ENCODE measurements at regions not wholly inside any gene's neighbourhood (a gene's known extent, or its start where the extent isn't known, plus 50 kb on each side); places are given as distances from the start of the nearest gene placed in this dataset.

- peaks cover 11% of the 10 kb centered on the region for H3K27me3 Mint-ChIP-seq (ENCODE audit: low read depth)
- H3K9me3 Mint-ChIP-seq, result no peaks in the 10 kb centered on the region
- no peaks in the 10 kb centered on the region for H3K36me3 Mint-ChIP-seq (ENCODE audit: low read depth)
- H3K27ac Mint-ChIP-seq, result no peak overlapping the region
- no peak for TF ChIP-seq CTCF (IDR thresholded peaks at IDR 0.05; ENCODE audit: unreplicated experiment in 3 of 3)
- peaks cover 11% of the 10 kb centered on the region for H3K4me1 Mint-ChIP-seq
- no peak overlapping the region for H3K4me3 Mint-ChIP-seq
Measured at GRCh38 chr12:116465856-116466255, 93.3 kb upstream of the MAP1LC3B2 start.

GRCh38 chr12:116466536-116466935, 92.6 kb upstream of the MAP1LC3B2 start:
- Mint-ChIP-seq H3K27ac (peak overlapping the region in 1 of 3 experiments; percentile 6), H3K27me3 (ENCODE audit: low read depth) (peaks cover 11% of the 10 kb centered on the region), H3K9me3 (no peaks in the 10 kb centered on the region), H3K4me3 (no peak overlapping the region), H3K36me3 (ENCODE audit: low read depth) (no peaks in the 10 kb centered on the region), H3K4me1 (peaks cover 16% of the 10 kb centered on the region)
- TF ChIP-seq CTCF (IDR thresholded peaks at IDR 0.05; ENCODE audit: unreplicated experiment in 3 of 3), result no peak

DNA sequence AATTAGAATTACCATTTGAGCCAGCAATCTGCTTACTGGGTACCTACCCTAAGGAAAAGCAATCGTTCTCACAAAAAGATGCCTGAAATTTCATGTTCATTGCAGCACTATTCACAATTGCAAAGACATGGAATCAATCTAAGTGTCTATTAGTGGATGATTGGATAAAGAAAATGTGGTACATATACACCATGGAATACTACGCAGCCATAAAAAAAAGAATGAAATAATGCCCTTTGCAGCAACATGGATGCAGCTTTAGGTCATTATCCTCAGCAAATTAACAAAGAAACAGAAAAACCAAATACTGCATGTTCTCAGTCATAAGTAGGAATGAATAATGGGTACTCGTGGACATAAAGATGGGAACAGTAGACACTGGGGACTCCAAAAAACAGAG, 89.8 kb upstream of the MAP1LC3B2 start:
- Mint-ChIP-seq H3K4me3 (no peak overlapping the region), H3K27ac (no peak overlapping the region), H3K36me3 (ENCODE audit: low read depth) (no peaks in the 10 kb centered on the region), H3K27me3 (ENCODE audit: low read depth) (peaks cover 7% of the 10 kb centered on the region), H3K9me3 (peaks cover 5% of the 10 kb centered on the region), H3K4me1 (peaks cover 13% of the 10 kb centered on the region)
- no peak for TF ChIP-seq CTCF (IDR thresholded peaks at IDR 0.05; ENCODE audit: unreplicated experiment in 3 of 3)

DNA sequence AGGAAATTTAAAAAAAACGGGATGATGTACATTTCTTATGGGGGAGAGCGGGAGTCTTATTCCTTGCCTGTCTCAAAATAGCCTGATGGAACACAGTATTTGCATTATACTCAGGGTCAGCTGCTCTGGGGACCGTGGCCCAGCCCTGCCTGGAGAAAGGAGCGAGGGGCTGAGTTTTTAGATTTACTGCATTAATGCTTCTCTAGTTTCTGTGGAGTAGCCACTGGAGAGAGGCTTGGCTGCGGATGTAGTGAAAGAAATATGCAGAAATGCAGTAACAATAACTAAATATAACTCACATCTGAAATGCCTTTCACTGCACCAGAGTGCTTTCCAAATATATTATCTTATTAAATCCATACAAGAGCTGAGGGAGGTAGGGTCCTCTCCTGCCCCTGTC, 87.6 kb upstream of the MAP1LC3B2 start:
- Mint-ChIP-seq H3K9me3 (peaks cover 15% of the 10 kb centered on the region), H3K4me3 (no peak overlapping the region), H3K27me3 (ENCODE audit: low read depth) (peaks cover 7% of the 10 kb centered on the region), H3K27ac (peak overlapping the region; percentile 68 to 94 (median 73)), H3K4me1 (peaks cover 13% of the 10 kb centered on the region), H3K36me3 (ENCODE audit: low read depth) (no peaks in the 10 kb centered on the region)
- TF ChIP-seq CTCF (IDR thresholded peaks at IDR 0.05; ENCODE audit: unreplicated experiment in 3 of 3), result no peak

GRCh38 chr12:116472193-116472592, 87.0 kb upstream of the MAP1LC3B2 start:
- Mint-ChIP-seq H3K36me3 (ENCODE audit: low read depth) (no peaks in the 10 kb centered on the region), H3K27ac (no peak overlapping the region), H3K4me1 (peaks cover 13% of the 10 kb centered on the region), H3K4me3 (no peak overlapping the region), H3K27me3 (ENCODE audit: low read depth) (peaks cover 7% of the 10 kb centered on the region), H3K9me3 (peaks cover 17% of the 10 kb centered on the region)
- no peak for TF ChIP-seq CTCF (IDR thresholded peaks at IDR 0.05; ENCODE audit: unreplicated experiment in 3 of 3)

DNA sequence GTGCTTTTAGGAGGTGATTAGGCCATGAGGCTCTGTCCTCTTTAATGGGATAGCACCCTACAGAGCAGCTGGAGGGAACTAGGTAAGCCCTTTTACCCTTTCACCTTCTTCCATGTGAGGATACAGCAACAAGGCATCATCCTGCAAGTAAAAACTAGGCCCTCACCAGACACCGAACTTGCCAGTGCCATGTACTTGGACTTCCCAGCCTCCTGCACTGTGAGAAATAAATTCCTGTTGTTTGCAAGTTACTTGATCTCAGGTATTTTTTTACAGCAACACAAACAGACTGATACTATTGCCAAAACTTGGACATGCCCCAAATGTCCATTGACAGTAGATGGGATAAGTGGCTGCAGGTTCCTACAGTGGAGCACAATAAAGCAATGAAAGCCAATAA, 85.8 kb upstream of the MAP1LC3B2 start:
- Mint-ChIP-seq H3K4me1 (peaks cover 13% of the 10 kb centered on the region), H3K36me3 (ENCODE audit: low read depth) (no peaks in the 10 kb centered on the region), H3K27me3 (ENCODE audit: low read depth) (peaks cover 3% of the 10 kb centered on the region), H3K4me3 (no peak overlapping the region), H3K27ac (no peak overlapping the region), H3K9me3 (peaks cover 20% of the 10 kb centered on the region)
- TF ChIP-seq CTCF (IDR thresholded peaks at IDR 0.05; ENCODE audit: unreplicated experiment in 3 of 3), result no peak

Measured in nephron (organoid).